Activated CD4-positive, alpha-beta memory T cell treated with anti-CD3 and anti-CD28 coated beads for 36 hours (primary cell): ENCODE measurements at regions not wholly inside any gene's neighbourhood (a gene's known extent, or its start where the extent isn't known, plus 50 kb on each side); places are given as distances from the start of the nearest gene placed in this dataset.
"Not testable (repeated sequence)": the region's sequence is repeated elsewhere in the genome, so short reads cannot be mapped to it uniquely, and the experiment has no call there.

Experiments
- CTCF ChIA-PET: fragments of 350-600 bp; sonication (Branson Sonifier 250); formaldehyde crosslinking; loops from one replicate; lab custom pipeline; 2021; ENCODE audit warnings: antibody characterized with exemption, inconsistent platforms; lab: Charles Lee
- POLR2A ChIA-PET: fragments of 350-600 bp; sonication (Branson Sonifier 250); formaldehyde crosslinking; loops from one replicate; lab custom pipeline; 2021; ENCODE audit warnings: antibody characterized with exemption; lab: Charles Lee
- DNase-seq: peaks from one replicate; pipeline ENCODE4 v3.0.0-alpha.2; 2020
- H3K27ac Mint-ChIP-seq: one replicate; pipeline ENCODE4 v1.8.0; 2021; ENCODE audit warnings: mixed read lengths
- H3K27me3 Mint-ChIP-seq: one replicate; pipeline ENCODE4 v1.8.0; 2021; ENCODE audit warnings: mixed read lengths
- H3K36me3 Mint-ChIP-seq: one replicate; pipeline ENCODE4 v1.8.0; 2021; ENCODE audit warnings: mixed read lengths
- H3K4me1 Mint-ChIP-seq: one replicate; pipeline ENCODE4 v1.8.0; 2021; ENCODE audit warnings: low read depth, mixed read lengths
- H3K4me3 Mint-ChIP-seq: one replicate; pipeline ENCODE4 v1.8.0; 2021; ENCODE audit warnings: mild to moderate bottlenecking, mixed read lengths
- H3K9me3 Mint-ChIP-seq: one replicate; pipeline ENCODE4 v1.8.0; 2021; ENCODE audit warnings: mixed read lengths
- intact Hi-C: fragments of 100-400 bp; cut with micrococcal nuclease; formaldehyde crosslinking; loops from one replicate; pipeline ENCODE4 v1.15.1; 2023

- no peaks in the 10 kb centered on the region for H3K36me3 Mint-ChIP-seq
- no peak for DNase-seq
- CTCF ChIA-PET = no interaction called here
- no peaks in the 10 kb centered on the region for H3K9me3 Mint-ChIP-seq
- no peaks in the 10 kb centered on the region for H3K27me3 Mint-ChIP-seq
- no peaks in the 10 kb centered on the region for H3K4me1 Mint-ChIP-seq
- no peak overlapping the region for H3K27ac Mint-ChIP-seq
- H3K4me3 Mint-ChIP-seq = no peak overlapping the region
- intact Hi-C loops = no loop called here
- POLR2A ChIA-PET = no interaction called here
Measured at GRCh38 chr20:22819112-22819511, 216.0 kb upstream of the SSTR4 start.

- DNase-seq = no peak
- Mint-ChIP-seq H3K4me3 (no peak overlapping the region), H3K9me3 (no peaks in the 10 kb centered on the region), H3K36me3 (no peaks in the 10 kb centered on the region), H3K27ac (no peak overlapping the region), H3K4me1 (no peaks in the 10 kb centered on the region), H3K27me3 (no peaks in the 10 kb centered on the region)
- intact Hi-C loops = no loop called here
- CTCF ChIA-PET = no interaction called here
- POLR2A ChIA-PET = no interaction called here
Measured at GRCh38 chr20:22819784-22820183, 215.3 kb upstream of the SSTR4 start.

- intact Hi-C loops = no loop called here
- Mint-ChIP-seq H3K36me3 (no peaks in the 10 kb centered on the region), H3K9me3 (no peaks in the 10 kb centered on the region), H3K27ac (no peak overlapping the region), H3K27me3 (no peaks in the 10 kb centered on the region), H3K4me3 (no peak overlapping the region), H3K4me1 (no peaks in the 10 kb centered on the region)
- ChIA-PET POLR2A (no interaction called here), CTCF (no interaction called here)
- DNase-seq = no peak
Measured at GRCh38 chr20:22821081-22821727, 213.9 kb upstream of the SSTR4 start.

GRCh38 chr20:22821796-22822195 is 213.3 kb upstream of the SSTR4 start:
- Mint-ChIP-seq H3K4me1 (no peaks in the 10 kb centered on the region), H3K36me3 (no peaks in the 10 kb centered on the region), H3K27ac (no peak overlapping the region), H3K27me3 (no peaks in the 10 kb centered on the region), H3K9me3 (no peaks in the 10 kb centered on the region), H3K4me3 (no peak overlapping the region)
- ChIA-PET POLR2A (no interaction called here), CTCF (no interaction called here)
- no peak for DNase-seq
- intact Hi-C loops = no loop called here

GRCh38 chr20:22823119-22823518 is 212.0 kb upstream of the SSTR4 start:
- Mint-ChIP-seq H3K36me3 (no peaks in the 10 kb centered on the region), H3K27me3 (no peaks in the 10 kb centered on the region), H3K4me3 (no peak overlapping the region), H3K9me3 (no peaks in the 10 kb centered on the region), H3K27ac (no peak overlapping the region), H3K4me1 (no peaks in the 10 kb centered on the region)
- intact Hi-C loops = no loop called here
- ChIA-PET POLR2A (no interaction called here), CTCF (no interaction called here)
- DNase-seq = no peak

GRCh38 chr20:22824077-22824476 is 211.0 kb upstream of the SSTR4 start:
- no peaks in the 10 kb centered on the region for H3K36me3 Mint-ChIP-seq
- no peaks in the 10 kb centered on the region for H3K4me1 Mint-ChIP-seq
- CTCF ChIA-PET = no interaction called here
- POLR2A ChIA-PET = no interaction called here
- intact Hi-C loops = no loop called here
- DNase-seq = no peak
- H3K4me3 Mint-ChIP-seq = no peak overlapping the region
- no peaks in the 10 kb centered on the region for H3K27me3 Mint-ChIP-seq
- H3K27ac Mint-ChIP-seq = no peak overlapping the region
- no peaks in the 10 kb centered on the region for H3K9me3 Mint-ChIP-seq

- intact Hi-C loops = no loop called here
- no peaks in the 10 kb centered on the region for H3K9me3 Mint-ChIP-seq
- H3K36me3 Mint-ChIP-seq = no peaks in the 10 kb centered on the region
- no peaks in the 10 kb centered on the region for H3K4me1 Mint-ChIP-seq
- DNase-seq = no peak
- no peak overlapping the region for H3K27ac Mint-ChIP-seq
- H3K27me3 Mint-ChIP-seq = no peaks in the 10 kb centered on the region
- no peak overlapping the region for H3K4me3 Mint-ChIP-seq
- ChIA-PET POLR2A (no interaction called here), CTCF (no interaction called here)
Measured at GRCh38 chr20:22825076-22825475, 210.0 kb upstream of the SSTR4 start.

GRCh38 chr20:22825546-22825945 is 209.6 kb upstream of the SSTR4 start:
- no peak overlapping the region for H3K4me3 Mint-ChIP-seq
- H3K9me3 Mint-ChIP-seq = no peaks in the 10 kb centered on the region
- CTCF ChIA-PET = no interaction called here
- no peaks in the 10 kb centered on the region for H3K4me1 Mint-ChIP-seq
- no peak for DNase-seq
- H3K36me3 Mint-ChIP-seq = no peaks in the 10 kb centered on the region
- no peaks in the 10 kb centered on the region for H3K27me3 Mint-ChIP-seq
- H3K27ac Mint-ChIP-seq = no peak overlapping the region
- POLR2A ChIA-PET = no interaction called here
- intact Hi-C loops = no loop called here

GRCh38 chr20:22826306-22827230 is 208.5 kb upstream of the SSTR4 start:
- CTCF ChIA-PET = no interaction called here
- Mint-ChIP-seq H3K27ac (no peak overlapping the region), H3K36me3 (no peaks in the 10 kb centered on the region), H3K4me1 (no peaks in the 10 kb centered on the region), H3K27me3 (no peaks in the 10 kb centered on the region), H3K4me3 (no peak overlapping the region), H3K9me3 (no peaks in the 10 kb centered on the region)
- POLR2A ChIA-PET = no interaction called here
- intact Hi-C loops = no loop called here
- DNase-seq = no peak

- ChIA-PET POLR2A (no interaction called here), CTCF (no interaction called here)
- no peak for DNase-seq
- Mint-ChIP-seq H3K4me3 (no peak overlapping the region), H3K27ac (no peak overlapping the region), H3K36me3 (no peaks in the 10 kb centered on the region), H3K9me3 (no peaks in the 10 kb centered on the region), H3K27me3 (no peaks in the 10 kb centered on the region), H3K4me1 (no peaks in the 10 kb centered on the region)
- intact Hi-C loops = no loop called here
Measured at GRCh38 chr20:22827916-22828315, 207.2 kb upstream of the SSTR4 start.

GRCh38 chr20:22829356-22829755 is 205.8 kb upstream of the SSTR4 start:
- no peak for DNase-seq
- no peaks in the 10 kb centered on the region for H3K4me1 Mint-ChIP-seq
- CTCF ChIA-PET = no interaction called here
- intact Hi-C loops = no loop called here
- H3K9me3 Mint-ChIP-seq = no peaks in the 10 kb centered on the region
- no peak overlapping the region for H3K4me3 Mint-ChIP-seq
- no peaks in the 10 kb centered on the region for H3K36me3 Mint-ChIP-seq
- H3K27me3 Mint-ChIP-seq = no peaks in the 10 kb centered on the region
- no peak overlapping the region for H3K27ac Mint-ChIP-seq
- POLR2A ChIA-PET = no interaction called here

GRCh38 chr20:22830138-22830537 is 205.0 kb upstream of the SSTR4 start:
- CTCF ChIA-PET = no interaction called here
- H3K36me3 Mint-ChIP-seq = no peaks in the 10 kb centered on the region
- intact Hi-C loops = no loop called here
- no peaks in the 10 kb centered on the region for H3K4me1 Mint-ChIP-seq
- no peaks in the 10 kb centered on the region for H3K27me3 Mint-ChIP-seq
- H3K27ac Mint-ChIP-seq = no peak overlapping the region
- no peaks in the 10 kb centered on the region for H3K9me3 Mint-ChIP-seq
- DNase-seq = no peak
- no peak overlapping the region for H3K4me3 Mint-ChIP-seq
- POLR2A ChIA-PET = no interaction called here

- intact Hi-C loops, H3K4me3 Mint-ChIP-seq, H3K4me1 Mint-ChIP-seq, DNase-seq, H3K27ac Mint-ChIP-seq, H3K36me3 Mint-ChIP-seq, POLR2A ChIA-PET, H3K9me3 Mint-ChIP-seq, CTCF ChIA-PET, H3K27me3 Mint-ChIP-seq: not testable (repeated sequence)
Measured at GRCh38 chr20:22830715-22831114, 204.4 kb upstream of the SSTR4 start.
